ENCODE measurements at regions not wholly inside any gene's neighbourhood (a gene's known extent, or its start where the extent isn't known, plus 50 kb on each side); places are given as distances from the start of the nearest gene placed in this dataset.

GRCh38 chr4:146577111-146577510, 55.4 kb upstream of the SLC10A7 start:
- DNase-seq (ENCODE audit: low read depth): no peak

GRCh38 chr4:146582864-146583263, 55.8 kb upstream of the POU4F2 start:
- DNase-seq (ENCODE audit: low read depth): no peak

- DNase-seq (ENCODE audit: low read depth): peak; percentile 25
Measured at GRCh38 chr4:146585761-146586333, 52.8 kb upstream of the POU4F2 start.

All from stromal cell of bone marrow (primary cell).